Thoracic aorta (tissue), 2 donors: ENCODE measurements at regions not wholly inside any gene's neighbourhood (a gene's known extent, or its start where the extent isn't known, plus 50 kb on each side); places are given as distances from the start of the nearest gene placed in this dataset.

Source experiments
- ATAC-seq: fragments of 150-250 bp; one replicate; pipeline ENCODE4 v1.8.0; 2017; ENCODE audit warnings: low read depth; ENCODE audit not compliant: insufficient number of reproducible peaks, low FRiP score
- DNase-seq: peaks from one replicate; pipeline ENCODE4 v3.0.0-alpha.2; 2020; ENCODE audit warnings: low spot score
- H3K27ac ChIP-seq, 2 donors: fragments of 200-600 bp; sonication (generic); 1 replicate in 1 of 2; 2 replicates in 1 of 2; pipeline ENCODE4 v1.5.1; 2016; ENCODE audit warnings: mild to moderate bottlenecking in 2 of 2, moderate library complexity in 2 of 2
- H3K27me3 ChIP-seq: fragments of 200-600 bp; sonication (generic); replicated peaks from 2 replicates; pipeline ENCODE4 v1.6.0; 2016; ENCODE audit warnings: mild to moderate bottlenecking; ENCODE audit not compliant: insufficient read depth
- H3K36me3 ChIP-seq: fragments of 200-600 bp; sonication (generic); one replicate; pipeline ENCODE4 v1.5.1; 2016
- H3K4me1 ChIP-seq, 2 donors: fragments of 200-600 bp; sonication (generic); 1 replicate in 1 of 2; 2 replicates in 1 of 2; pipeline versions ENCODE4 v1.5.1 to v1.6.0; 2016; ENCODE audit warnings: low read depth in 2 of 2, mild to moderate bottlenecking in 1 of 2; ENCODE audit not compliant: control insufficient read depth in 1 of 2
- H3K4me3 ChIP-seq: fragments of 200-600 bp; sonication (generic); 2 replicates; pipeline ENCODE4 v1.5.1; 2016; ENCODE audit warnings: mild to moderate bottlenecking
- H3K9me3 ChIP-seq: fragments of 200-600 bp; sonication (generic); 2 replicates; pipeline ENCODE4 v1.5.1; 2016
- TF ChIP-seq, protein P1 (sequence below): fragments of 200-600 bp; sonication (generic); IDR thresholded peaks from one replicate; pipeline ENCODE4 v1.5.1; 2019; ENCODE audit warnings: antibody characterized with exemption

DNA sequence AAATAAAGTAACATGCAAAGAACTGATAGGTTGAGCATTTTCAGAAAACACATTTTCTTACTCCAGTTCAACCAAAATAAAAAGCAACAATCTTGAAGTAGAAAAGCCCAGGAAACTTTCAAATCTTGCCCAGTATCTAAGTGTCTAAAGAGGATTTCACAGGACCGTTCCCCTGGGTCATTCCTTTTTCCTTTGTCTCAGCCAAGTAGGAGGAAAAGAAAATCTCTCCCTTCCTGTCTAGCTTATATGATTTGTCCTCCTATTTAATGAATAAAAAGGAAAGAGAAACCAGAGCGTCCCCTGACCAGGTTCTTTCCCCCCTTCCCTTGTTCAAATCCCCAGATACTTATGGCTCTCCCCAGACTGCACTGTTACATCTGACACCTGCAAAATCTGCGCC, 248.0 kb downstream of the KCTD12 start:
- Histone ChIP-seq H3K4me1 (peaks cover 10 to 33% of the 10 kb centered on the region in 2 donors), H3K27me3 (no peaks in the 10 kb centered on the region), H3K27ac (peak overlapping the region; percentile 48 to 56), H3K4me3 (no peak overlapping the region), H3K9me3 (no peaks in the 10 kb centered on the region), H3K36me3 (no peaks in the 10 kb centered on the region)
- DNase-seq (no peak), ATAC-seq (no peak)
- TF ChIP-seq, protein P1, sequence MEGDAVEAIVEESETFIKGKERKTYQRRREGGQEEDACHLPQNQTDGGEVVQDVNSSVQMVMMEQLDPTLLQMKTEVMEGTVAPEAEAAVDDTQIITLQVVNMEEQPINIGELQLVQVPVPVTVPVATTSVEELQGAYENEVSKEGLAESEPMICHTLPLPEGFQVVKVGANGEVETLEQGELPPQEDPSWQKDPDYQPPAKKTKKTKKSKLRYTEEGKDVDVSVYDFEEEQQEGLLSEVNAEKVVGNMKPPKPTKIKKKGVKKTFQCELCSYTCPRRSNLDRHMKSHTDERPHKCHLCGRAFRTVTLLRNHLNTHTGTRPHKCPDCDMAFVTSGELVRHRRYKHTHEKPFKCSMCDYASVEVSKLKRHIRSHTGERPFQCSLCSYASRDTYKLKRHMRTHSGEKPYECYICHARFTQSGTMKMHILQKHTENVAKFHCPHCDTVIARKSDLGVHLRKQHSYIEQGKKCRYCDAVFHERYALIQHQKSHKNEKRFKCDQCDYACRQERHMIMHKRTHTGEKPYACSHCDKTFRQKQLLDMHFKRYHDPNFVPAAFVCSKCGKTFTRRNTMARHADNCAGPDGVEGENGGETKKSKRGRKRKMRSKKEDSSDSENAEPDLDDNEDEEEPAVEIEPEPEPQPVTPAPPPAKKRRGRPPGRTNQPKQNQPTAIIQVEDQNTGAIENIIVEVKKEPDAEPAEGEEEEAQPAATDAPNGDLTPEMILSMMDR: no peak

DNA sequence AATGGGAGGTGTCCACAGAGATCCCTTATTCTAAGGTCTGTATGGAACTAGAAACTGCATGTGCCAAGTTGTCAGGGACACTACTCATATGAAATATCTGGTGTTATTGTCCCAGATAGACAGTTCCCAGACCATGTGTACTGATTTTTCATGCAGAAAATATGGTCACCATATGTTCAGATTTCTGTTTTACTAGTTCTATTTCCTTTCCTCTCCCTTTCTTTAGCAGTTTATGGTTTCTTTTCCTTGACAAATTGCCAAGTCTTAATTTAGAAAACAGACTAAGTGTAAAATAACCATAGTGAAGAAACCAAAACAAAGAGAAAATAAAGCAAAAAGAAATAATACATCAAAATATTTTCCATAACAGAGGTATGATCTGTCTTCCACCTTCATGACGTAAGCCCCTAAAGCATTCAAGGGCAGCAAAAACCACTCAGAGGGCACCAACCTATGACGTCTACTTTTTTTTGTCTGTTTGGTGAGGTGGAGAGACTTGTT, 248.5 kb downstream of the KCTD12 start:
- Histone ChIP-seq H3K4me1 (peaks cover 10 to 33% of the 10 kb centered on the region in 2 donors), H3K4me3 (no peak overlapping the region)

DNA sequence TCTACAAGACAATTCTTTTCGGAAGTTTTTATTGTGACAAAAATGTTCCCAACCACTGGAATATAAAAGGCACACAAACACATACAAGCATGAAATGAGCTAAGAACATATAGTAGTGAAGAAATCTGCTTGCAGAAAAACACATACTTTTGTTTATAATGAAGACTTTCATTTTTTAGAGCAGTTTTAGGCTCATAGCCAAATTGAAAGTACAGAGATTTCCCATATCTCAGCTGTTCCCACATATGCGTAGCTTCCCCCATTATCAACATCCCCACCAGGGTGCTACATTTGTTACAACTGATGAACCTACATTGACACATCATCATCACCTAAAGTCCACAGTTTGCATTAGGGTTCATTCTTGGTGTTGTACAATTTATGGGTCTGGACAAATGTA, 249.4 kb downstream of the KCTD12 start:
- ATAC-seq: no peak
- DNase-seq: no peak
- Histone ChIP-seq H3K4me3 (no peak overlapping the region), H3K4me1 (peaks cover 10 to 33% of the 10 kb centered on the region in 2 donors), H3K36me3 (no peaks in the 10 kb centered on the region), H3K27ac (peak overlapping the region in 1 of 2 donors; percentile 56), H3K9me3 (no peaks in the 10 kb centered on the region), H3K27me3 (no peaks in the 10 kb centered on the region)
- TF ChIP-seq, protein P1: no peak

More for the DNA sequence above, 248.5 kb downstream of the KCTD12 start:
- Histone ChIP-seq H3K27ac (peak overlapping the region; percentile 48 to 56), H3K27me3 (no peaks in the 10 kb centered on the region), H3K36me3 (no peaks in the 10 kb centered on the region), H3K9me3 (no peaks in the 10 kb centered on the region)
- TF ChIP-seq, protein P1: no peak
- DNase-seq: no peak
- ATAC-seq: no peak

DNA sequence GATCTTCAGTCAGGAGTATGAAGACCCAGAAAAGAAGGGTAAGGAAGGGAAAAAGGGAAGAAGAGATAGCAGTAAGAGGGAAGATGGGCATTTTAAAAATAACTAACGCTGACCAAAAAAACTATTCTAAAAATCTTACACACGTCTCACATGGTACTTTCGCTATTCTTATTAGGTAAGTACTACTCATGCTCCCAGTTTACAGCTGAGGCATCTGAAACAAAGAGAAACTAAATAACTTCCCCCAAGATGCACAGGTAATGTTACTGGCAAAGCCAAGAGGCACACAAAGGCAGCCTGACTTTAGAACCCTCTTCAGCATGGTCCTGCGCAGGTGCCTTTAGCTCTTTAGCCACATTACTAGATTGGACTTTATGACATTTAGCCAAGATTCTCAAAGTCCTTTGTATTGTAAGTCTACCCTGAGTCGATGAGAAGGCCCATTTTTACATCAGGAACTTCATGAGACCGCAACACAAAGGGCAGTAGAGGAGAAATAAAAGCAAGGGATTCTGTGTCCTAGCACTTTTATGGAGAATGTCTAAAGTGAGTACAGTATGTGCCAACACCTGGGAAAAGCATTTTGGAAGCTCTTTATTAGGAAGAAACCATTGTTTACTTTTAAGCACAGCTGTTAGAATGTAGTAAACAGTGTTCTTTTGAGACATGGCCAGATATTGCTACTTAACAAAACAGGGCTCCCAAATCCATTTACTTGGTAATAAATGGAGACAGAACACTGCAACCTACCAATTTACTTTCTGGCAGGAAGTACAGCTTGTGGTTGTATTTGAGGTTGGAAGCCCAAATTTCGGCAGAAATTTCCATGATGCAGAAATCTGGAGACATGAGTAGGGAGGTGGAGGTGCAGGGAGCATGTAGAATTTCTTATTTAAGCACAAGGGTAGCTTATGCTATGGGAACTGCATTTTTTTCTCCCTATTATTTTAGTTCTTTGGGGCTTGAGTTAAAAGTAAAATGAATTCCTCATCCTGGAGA, 250.7 kb downstream of the KCTD12 start:
- Histone ChIP-seq H3K9me3 (no peaks in the 10 kb centered on the region), H3K27ac (no peak overlapping the region), H3K36me3 (no peaks in the 10 kb centered on the region), H3K27me3 (no peaks in the 10 kb centered on the region), H3K4me1 (peaks cover 10 to 33% of the 10 kb centered on the region in 2 donors), H3K4me3 (no peak overlapping the region)
- TF ChIP-seq, protein P1: no peak
- DNase-seq: no peak
- ATAC-seq: no peak

DNA sequence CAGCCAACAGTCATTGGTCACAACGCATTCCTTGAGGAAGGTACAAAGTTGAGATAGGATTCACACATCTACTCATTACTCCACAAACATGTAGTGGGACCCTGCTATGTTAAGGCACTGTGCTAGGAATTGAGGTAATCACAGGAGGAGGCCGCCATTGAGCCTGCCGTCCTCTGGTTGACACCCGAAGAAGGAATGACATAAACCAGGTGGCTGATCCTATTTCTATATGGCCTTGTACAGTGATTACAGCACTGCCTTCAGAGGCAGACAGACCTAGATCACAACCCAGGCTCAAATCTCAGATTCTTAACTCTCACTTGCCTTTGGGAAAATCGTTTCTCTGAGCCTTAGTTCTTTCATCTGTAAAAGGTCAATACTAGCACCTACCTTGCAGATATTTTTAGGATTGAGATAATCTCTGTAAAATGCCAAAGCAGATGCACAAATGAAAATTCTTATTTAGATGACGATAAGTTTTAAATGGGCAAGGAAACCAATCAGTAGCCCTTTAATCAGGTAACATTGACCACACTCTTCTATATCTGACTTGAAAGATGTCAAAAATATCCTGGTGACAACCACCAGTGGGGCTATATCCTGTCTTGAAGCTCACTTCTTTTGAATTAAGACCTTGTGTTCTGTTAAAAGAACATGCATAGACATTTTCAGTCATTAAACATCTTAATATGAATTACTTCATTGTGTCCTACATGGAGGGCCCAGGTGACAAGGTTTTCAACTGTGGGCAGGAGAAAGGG, 251.6 kb downstream of the KCTD12 start:
- peaks cover 10 to 33% of the 10 kb centered on the region in 2 donors for H3K4me1 ChIP-seq
- ATAC-seq (no peak), DNase-seq (no peak)
- no peaks in the 10 kb centered on the region for H3K27me3 ChIP-seq
- H3K27ac ChIP-seq: no peak overlapping the region
- H3K9me3 ChIP-seq: no peaks in the 10 kb centered on the region
- TF ChIP-seq, protein P1: no peak
- no peaks in the 10 kb centered on the region for H3K36me3 ChIP-seq
- H3K4me3 ChIP-seq: no peak overlapping the region
